Myocyte (in vitro differentiated cells): ENCODE measurements at regions not wholly inside any gene's neighbourhood (a gene's known extent, or its start where the extent isn't known, plus 50 kb on each side); places are given as distances from the start of the nearest gene placed in this dataset.
A peak's percentile ranks its signal among the peaks of the same experiment; 100 is the strongest.
"Not testable (repeated sequence)": the region's sequence is repeated elsewhere in the genome, so short reads cannot be mapped to it uniquely, and the experiment has no call there.

Experiments
- DNase-seq: peaks from one replicate; pipeline ENCODE4 v3.0.0-alpha.2; 2012; ENCODE audit warnings: low read depth

GRCh38 chr7:53596230-53596629 lies 560.8 kb downstream of the POM121L12 start:
- DNase-seq: peak; percentile 57

GRCh38 chr7:53600296-53600695 lies 564.9 kb downstream of the POM121L12 start:
- DNase-seq: no peak

GRCh38 chr7:53602817-53603418 lies 567.5 kb downstream of the POM121L12 start:
- peak; percentile 10 for DNase-seq

GRCh38 chr7:53603461-53603860 lies 568.0 kb downstream of the POM121L12 start:
- DNase-seq: no peak

- peak; percentile 47 for DNase-seq
Measured at GRCh38 chr7:53604201-53604600, 568.8 kb downstream of the POM121L12 start.

GRCh38 chr7:53607961-53608360 lies 572.5 kb downstream of the POM121L12 start:
- no peak for DNase-seq

- no peak for DNase-seq
Measured at GRCh38 chr7:53609185-53609584, 573.8 kb downstream of the POM121L12 start.

- no peak for DNase-seq
Measured at GRCh38 chr7:53611043-53611442, 575.6 kb downstream of the POM121L12 start.

- no peak for DNase-seq
Measured at GRCh38 chr7:53624356-53624755, 588.9 kb downstream of the POM121L12 start.

- DNase-seq: no peak
Measured at GRCh38 chr7:53628775-53629174, 593.3 kb downstream of the POM121L12 start.

GRCh38 chr7:53635251-53635650 lies 599.8 kb downstream of the POM121L12 start:
- not testable (repeated sequence) for DNase-seq

GRCh38 chr7:53638517-53638916 lies 603.1 kb downstream of the POM121L12 start:
- DNase-seq: no peak

GRCh38 chr7:53641091-53641490 lies 605.7 kb downstream of the POM121L12 start:
- DNase-seq: no peak

GRCh38 chr7:53642361-53642760 lies 606.9 kb downstream of the POM121L12 start:
- DNase-seq: peak; percentile 16

GRCh38 chr7:53642866-53643265 lies 607.4 kb downstream of the POM121L12 start:
- DNase-seq: no peak

- peak; percentile 6 for DNase-seq
Measured at GRCh38 chr7:53656881-53657280, 621.4 kb downstream of the POM121L12 start.

- DNase-seq: no peak
Measured at GRCh38 chr7:53657586-53657985, 622.2 kb downstream of the POM121L12 start.

GRCh38 chr7:53658951-53659350 lies 623.5 kb downstream of the POM121L12 start:
- no peak for DNase-seq

GRCh38 chr7:53661645-53662217 lies 626.3 kb downstream of the POM121L12 start:
- no peak for DNase-seq

- peak; percentile 39 for DNase-seq
Measured at GRCh38 chr7:53672681-53673080, 637.2 kb downstream of the POM121L12 start.

- DNase-seq: no peak
Measured at GRCh38 chr7:53675835-53676234, 640.4 kb downstream of the POM121L12 start.

- no peak for DNase-seq
Measured at GRCh38 chr7:53684693-53685092, 649.3 kb downstream of the POM121L12 start.

GRCh38 chr7:53690411-53690810 lies 655.0 kb downstream of the POM121L12 start:
- DNase-seq: no peak
